ENCODE measurements at regions not wholly inside any gene's neighbourhood (a gene's known extent, or its start where the extent isn't known, plus 50 kb on each side); places are given as distances from the start of the nearest gene placed in this dataset.

DNA sequence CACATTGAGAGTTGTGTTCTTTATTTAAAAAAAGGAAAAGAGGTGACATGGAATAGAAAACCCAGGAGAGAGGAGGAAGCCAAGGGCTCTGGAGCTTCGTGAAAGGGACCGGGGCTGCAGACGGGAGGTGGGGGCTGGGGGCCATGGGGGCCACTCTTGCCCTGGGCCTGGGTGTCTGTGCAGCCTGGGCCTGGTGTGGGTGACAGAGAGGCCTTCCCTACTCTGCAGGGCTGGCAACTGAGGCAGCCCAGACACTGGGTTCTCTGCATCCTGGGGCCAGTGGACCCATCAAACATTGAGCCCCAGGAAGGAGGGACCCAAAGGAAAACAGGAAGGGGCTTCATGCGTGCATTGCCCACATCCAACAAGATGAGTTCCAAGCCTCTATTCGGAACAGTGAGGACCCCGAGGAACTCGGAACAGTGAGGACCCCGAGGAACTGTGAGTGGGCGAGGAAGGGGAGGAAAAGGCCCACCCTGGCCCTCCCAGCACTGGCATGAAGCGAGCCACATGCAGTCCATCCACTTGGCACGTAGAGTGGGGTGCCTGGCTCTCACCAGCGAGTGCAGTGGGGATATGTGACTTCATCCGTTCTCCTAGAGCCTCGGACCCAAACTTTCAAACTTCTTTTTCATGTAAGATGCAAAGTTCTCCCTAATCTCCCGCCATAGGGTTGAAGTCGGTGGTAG, 1121.6 kb downstream of the BRD1 start:
- no peak for DNase-seq

DNA sequence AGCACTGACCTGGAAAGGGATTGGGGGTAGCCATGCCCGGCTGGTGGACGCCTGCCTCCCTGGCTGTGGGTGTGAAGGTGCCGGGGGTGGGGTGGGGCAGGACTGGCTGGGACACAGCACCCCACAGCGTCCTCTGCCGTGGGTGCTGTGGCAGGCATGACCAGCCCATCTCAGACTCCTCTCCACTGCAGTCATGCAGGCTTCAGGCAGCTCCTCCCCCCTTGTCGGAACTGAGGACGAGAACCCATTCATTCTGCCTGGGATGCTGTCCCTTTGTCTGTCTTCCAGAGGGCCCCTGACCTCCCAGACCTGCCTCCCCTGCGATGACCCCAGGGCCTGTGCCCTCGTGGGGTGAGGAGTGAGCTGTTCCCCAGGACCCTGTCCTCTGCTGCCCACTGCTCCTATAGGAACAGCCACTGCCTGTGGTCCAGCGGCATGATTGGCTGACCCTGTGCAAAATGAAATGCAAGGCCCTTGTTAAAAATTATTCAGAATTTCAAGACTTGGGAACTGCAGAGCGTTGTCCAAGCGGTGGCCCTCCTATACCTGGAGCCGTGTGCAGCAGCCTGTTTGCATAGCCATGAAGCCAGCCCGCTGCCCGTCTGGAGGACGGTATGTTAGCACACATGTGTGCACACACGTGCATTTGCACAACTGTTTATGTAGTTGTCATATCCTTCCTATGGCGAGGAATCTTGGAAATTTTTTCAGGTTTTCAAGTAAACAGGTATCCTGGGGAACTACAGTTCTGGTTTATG, 1122.3 kb downstream of the BRD1 start:
- no peak for DNase-seq

DNA sequence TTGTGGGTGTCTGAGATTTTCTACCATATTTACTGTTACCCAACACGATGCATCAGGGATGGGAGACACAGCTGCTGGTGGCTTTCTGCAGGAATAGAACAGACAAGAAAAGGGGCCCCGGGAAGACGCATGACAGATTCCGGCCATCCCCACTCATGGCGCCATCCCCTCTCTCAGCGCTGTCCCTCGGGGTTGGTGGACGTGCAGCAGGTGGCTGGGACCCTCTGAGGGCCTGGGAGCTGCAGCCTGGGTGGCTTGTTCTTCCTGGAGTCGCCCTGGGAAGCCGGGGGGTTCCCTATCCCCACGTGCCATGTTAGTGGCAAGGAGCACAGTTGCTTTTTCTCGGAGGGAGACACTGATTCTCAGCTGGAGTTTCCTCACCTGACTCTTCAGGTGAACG, 1123.3 kb downstream of the BRD1 start:
- DNase-seq = no peak

DNA sequence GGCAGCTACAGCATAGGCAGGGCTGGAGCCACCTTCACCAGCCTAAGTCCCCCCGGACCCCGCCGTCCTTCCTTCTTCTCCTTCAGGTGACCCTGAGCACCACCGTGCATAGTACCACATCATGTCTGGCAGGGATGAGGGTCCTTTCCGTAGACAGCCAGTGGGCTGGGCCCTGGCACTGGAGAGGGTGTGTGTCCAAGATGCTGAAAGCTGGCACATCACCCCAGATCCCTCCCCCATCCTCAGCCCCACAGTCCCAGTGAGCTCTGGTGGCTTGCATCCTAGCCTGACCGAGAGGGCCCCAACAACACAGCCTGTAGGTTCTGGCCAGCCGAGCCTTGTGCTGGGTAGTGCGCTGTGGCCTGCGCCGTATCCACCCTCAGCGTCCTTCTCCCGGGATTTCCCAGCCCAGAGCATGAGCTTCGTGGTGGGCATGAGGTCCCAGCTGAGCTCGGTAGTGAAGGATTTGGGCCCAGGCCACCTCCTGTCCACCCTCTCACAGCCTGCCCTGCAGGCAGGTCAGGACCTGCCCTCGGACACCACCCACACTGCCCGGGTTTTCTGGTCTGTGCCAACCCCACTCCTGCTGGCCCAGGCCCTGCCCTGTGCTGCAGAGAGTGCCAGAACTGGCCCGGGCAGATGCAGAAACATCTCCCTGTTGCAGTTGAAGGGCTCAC, 1124.3 kb downstream of the BRD1 start:
- DNase-seq = no peak

DNA sequence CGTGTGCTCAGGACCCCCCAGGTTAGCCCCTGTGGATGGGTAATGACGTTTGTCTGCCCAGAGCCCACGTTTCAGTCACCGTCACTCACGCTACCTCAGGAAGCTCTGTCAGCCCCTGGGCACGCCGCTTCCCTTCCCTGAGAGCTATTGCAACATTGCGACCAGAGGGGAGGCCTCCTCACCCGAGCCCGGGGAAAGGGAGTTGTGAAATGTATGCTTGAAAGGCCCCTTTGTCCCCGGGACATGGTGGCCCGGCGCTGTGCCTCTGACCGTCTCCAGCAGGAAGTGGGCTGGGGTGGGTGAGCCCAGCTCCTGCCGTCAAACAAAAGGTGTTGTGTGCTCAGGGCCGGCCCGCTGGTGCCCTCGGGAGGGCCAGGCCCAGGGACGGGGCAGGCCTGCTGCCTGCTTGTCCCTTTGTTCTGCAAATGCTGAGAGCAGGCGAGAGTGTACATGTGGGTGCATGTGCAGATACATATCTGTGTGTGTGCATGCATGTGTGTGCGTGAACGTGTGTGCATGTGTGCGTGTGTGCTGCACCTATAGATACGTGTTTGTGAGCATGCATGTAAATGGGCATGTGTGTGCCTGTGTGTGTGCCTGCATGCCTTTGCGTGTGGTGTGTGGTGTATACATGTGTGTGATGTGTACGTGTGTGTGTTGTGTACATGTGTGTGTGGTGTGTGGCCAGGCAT, 1125.0 kb downstream of the BRD1 start:
- DNase-seq = no peak

DNA sequence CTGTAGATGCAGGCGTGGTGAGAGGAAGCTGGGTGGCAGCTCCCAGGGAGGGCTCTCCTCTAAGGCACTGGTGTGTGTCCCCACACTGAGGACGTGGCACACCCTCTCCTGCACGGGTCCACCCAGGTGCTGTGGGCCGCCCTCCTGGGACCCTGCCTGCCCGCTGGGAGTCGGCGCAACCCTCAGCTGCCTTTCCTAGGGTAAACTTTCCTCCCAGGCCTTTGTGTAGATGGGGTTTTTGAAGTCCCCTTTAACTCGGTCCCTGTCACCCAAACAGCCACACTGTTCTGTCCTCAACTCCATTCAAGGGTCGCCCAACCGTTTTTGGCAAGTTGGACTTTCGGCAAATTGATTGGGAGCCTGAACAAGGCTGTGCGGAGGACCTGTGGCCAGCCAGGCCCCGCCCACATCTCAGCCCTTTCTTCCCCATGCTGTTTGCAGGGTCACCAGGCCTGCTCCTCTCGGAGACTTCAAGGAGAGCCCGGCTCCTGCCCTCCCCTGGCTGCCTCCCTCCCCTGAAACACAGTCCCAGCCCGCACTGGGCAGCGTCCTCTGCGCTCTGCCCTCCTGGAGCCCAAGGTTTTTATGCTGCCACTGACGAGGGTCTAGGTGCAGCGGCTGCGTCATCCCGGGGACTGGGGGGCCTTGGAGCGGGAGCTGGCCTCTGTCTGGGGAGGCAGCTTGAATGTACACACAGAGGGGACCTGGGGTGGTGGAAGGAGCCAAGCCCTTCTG, 1126.2 kb downstream of the BRD1 start:
- DNase-seq = no peak

DNA sequence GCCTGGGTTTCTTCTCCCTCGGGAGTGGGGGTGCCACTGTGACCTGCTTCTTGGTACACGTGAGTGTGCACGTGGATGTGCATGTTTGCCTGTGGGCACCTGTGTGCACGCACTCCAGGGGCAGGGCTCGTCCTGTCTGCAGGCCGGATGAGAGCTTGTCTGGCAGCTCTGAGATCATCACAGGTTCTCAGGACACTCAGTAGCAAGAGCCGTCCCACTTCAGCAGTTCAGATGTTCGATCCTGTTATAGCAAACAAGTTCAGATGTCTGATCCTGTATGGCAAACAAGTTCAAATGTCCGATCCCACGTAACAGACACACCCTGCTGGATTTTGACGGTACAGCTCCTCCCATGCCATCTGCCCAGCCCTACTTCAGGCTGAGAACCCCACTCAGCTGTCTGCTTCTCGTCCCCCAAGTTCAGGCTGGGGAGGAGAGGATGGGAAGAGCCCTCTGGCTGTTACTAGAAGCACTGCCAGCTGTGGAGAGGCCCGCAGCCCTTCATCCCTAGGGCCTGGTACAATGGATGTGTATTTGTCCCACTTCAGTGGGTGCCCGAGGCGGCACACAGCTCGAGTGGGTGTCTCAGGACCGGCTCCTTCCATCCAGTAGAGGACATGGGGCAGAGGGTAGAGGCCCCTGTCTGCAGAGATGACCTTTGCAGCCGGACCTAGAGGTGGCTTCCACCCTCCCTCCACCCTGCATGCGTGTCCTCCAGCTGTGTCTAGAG, 1126.9 kb downstream of the BRD1 start:
- DNase-seq = no peak

DNA sequence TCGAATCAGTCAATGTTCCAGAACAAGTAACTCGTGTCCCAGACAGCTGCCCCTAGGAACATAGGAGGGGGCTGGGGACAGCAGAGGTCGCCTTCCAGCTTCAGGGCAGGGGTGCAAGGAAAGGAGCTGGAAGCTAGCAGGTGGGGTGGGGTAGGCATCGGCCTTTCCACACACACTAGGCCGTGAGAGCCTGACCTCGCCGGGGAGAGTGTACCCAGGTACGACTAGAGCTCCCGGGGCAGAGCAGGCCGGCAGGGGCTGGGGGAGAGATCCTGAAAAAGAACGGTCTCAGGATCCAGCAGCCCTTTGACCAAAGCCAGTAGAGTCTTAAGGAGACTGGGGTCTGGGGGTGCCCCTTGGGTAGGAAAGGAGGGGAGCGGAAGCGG, 1127.5 kb downstream of the BRD1 start:
- DNase-seq = no peak

DNA sequence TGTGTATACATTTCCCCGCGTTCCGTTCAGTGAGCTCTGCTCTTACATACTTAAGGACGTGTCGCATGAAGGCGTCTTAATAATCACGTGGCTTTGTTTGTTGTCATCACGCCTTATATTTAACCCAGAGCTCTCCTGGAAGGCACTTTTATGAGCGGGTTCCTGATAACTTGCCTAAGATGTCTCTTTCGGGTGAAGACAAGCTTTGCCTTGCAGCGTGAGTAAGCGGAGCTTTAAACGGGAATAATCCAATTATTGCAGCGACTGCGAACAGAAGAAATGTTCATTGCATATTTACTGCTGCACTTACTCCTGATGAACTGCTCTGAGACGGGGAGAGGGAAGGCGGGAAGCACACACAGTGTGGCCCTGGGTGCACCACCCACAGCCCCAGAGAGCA, 1128.2 kb downstream of the BRD1 start:
- DNase-seq = no peak

DNA sequence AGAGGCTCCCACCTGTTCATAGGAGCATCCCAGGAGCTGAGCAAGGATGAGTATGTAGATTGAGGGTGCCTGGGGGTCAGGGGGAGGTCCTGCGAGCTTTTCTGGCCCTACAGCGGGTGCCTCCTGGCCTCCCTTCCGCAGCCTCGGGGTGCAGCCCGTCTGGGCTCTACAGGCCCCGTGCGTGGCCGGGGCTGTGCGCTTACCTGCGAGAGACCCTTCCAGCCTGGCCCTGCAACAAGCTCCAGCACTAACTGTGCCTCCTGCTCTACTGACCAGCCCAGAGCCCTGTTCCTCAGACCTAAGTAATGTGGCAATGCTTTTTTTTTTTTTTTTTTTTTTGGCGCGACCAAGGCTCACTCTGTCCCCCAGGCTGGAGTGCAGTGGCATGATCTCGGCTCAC, 1129.1 kb downstream of the BRD1 start:
- no peak for DNase-seq

DNA sequence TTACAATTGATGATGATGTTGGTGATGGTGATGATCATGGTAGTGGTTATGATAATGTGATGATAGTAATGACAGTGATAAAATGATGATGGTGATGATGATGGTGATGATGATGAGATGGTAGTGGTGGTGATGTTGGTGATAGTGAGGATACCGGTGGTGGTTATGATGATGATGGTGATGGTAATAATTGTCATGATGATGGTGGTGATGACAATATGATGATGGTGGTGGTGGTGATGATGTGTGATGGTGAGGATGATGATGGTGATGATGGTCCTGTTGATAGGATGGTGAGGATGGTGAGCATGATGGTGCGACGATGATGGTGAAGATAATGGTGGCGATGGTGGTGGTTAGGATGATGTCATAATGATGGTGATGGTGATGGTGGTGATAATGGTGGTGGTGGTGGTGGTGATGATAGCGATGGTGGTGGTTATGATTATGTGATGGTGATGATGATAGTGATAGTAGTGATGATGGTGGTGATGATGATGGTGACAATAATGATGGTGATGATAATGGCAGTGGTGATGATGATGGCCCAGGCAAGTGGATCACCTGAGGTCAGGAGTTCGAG, 1129.9 kb downstream of the BRD1 start:
- no peak for DNase-seq

DNA sequence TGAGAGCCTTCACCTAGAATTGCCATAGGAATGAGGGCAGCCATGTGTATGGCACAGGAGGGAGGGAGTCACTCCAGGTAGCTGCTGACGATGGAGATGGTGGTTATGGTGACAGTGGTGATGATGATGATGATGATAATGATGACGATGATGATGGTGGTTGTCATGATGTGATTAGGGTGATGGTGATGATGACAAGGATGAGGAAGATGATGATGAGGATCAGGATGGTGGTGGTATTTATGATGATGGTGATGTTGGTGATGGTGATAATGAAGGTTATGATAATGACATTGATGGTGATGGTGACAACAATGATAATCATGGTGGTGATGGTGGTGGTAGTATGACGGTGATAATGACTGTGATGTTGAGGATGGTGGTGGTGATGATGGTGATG, 1130.5 kb downstream of the BRD1 start:
- DNase-seq = no peak

DNA sequence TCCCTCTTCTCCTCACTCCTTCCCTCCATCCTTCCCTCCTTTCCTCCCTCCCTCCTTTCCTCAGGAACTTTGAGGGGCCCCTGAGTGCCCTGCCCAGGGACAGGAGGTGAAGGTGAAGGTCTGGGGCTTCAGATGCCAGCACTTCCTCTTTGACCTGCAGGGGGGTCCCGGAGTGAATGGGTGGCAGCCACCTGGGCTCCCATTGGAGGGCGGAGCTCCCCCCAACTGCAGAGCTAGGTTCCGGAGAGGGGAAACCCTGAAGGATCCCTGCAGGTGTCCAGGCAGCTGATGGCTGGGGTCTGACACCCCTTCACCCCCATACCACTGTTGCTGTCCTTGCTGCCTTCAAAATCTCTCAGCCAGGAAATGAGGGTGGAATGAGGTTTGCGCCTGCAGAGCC, 1131.3 kb downstream of the BRD1 start:
- no peak for DNase-seq

DNA sequence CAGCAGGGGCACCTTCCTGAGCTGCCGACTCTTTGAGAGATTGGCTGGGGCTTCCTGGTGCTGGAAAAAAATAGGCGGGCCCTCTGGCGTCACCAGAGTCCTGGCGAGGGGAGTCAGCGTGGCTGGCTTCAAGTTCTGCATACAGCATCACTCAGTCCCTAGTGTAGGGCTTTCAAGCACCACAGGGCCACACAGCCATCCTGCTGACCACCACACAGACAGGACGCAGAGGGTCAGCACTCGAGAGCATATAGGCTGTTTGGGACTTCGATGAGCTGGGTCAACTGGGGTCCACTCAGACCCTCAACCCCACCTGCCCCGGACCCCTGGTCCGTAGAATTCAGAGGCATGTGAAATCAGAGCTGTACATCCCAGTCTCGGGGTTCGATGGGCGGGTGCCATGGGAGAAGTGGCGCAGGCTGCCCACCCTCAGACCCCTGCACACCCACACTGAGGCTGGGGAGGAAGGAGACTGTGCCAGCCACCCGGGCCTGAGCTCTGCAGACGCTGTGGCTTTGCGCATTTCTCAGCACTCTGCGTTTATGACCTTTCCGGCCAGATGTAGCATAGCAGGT, 1131.9 kb downstream of the BRD1 start:
- no peak for DNase-seq

DNA sequence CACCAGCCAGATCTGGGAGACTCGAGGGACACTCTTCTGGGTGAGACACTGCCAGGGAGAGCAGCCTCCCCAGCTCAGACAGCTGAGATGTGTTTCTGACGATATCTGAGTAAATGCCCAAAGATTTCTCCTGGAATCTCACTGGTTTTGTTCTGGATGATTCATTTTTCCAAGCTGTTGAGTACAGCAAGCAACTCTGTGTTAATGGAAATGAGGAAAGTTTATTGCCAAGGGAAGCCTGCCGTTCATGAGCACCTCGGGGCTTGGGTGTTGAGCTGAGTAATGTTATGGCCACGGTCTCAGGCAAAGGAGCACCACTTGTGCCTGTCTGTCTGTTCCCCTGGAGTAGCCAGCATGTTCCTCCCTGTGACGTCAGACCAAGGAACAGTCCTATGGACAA, 1132.4 kb downstream of the BRD1 start:
- DNase-seq = no peak

DNA sequence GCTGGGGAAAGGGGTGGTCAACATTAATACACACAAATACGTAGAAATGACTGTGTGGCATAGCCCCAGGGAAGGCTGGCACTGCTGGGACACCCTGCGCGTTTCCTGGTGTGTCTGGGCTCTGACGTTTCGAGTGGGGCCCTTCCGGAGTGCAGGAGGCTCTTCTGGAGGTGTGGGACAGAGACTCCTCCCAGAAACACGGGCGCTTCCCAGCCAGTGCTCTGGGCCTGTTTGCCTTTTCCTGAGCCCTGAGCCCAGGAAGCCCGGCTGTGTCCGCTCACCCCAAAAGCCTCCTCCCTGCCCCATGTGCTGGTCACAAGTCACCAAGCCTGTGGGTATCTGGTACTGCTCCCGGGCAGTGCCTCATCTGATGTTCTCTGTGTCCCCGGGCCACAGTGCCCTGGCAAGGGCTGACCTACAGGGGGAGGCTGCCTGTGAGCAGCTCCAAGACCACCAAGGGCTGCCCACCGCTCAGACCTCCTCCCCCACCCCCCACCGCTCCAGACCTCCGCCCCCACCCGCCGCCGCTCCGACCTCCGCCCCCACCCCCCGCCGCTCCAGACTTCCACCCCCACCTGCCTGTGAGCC, 1133.3 kb downstream of the BRD1 start:
- no peak for DNase-seq

DNA sequence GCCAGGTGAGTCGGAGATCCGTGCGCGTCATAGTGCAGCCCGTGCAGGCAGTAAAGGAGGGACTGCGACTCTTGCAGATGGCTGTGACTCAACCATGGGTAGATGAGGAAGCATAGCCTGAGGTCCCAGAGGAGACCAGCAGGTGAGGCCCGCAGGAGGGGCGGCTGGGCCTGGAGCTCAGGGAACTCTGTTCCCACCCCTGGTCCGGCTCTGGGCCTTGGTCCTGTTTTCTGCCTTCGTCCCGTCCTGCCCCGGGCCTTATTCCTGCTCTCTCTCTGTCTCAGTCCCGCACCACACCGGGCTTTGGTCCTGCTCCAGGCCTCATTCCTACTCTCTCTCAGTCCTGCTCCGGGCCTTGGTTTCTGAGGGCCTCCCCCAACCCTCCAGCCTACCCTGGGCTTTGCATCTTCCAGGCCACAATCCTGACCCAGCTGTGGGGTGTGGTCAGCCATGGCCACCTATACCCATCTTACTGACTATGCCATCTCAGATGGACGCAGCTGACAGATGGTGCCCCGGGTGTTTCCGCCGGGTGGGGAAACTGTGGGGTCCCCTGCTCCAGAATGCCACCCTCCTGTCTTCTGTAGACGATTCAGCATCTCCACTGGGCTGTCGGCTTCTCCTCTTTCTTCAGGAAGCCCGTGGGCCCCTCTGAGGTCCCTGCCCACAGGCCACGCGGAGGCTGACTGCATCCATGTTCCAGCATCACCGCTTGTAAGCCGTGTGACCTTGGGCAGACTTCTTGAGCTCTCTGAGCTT, 1134.1 kb downstream of the BRD1 start:
- DNase-seq = no peak

DNA sequence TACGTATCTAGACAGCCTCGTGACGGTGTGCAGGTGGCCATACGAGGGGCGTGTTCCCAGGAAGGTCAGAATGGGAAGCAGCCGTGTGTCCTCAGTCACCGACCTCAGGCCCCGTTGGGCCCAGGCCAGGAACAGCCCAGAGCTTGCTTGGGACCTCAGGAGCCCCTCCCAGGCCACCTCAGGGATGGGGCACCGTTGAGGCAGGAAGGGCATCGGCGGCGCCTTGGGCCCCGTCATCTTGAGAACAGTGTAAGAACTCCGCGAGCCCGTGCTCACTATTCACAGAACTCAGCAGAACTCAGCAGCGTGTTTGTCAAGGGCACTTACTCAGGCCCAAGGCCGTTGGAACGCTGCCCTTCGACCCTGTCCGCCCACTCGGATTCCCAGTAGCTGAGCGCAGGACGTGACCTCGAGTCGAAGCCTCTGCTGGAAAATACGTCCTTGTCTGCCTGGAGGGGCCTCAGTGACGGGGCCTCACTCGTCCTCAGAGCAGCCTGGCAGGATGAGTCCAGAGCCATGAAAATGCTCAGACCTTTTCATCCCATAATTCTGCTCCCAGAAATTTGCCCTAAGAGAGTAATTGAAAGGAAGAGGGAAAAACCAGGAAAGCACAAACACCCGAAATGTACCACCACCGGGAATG, 1134.8 kb downstream of the BRD1 start:
- no peak for DNase-seq

DNA sequence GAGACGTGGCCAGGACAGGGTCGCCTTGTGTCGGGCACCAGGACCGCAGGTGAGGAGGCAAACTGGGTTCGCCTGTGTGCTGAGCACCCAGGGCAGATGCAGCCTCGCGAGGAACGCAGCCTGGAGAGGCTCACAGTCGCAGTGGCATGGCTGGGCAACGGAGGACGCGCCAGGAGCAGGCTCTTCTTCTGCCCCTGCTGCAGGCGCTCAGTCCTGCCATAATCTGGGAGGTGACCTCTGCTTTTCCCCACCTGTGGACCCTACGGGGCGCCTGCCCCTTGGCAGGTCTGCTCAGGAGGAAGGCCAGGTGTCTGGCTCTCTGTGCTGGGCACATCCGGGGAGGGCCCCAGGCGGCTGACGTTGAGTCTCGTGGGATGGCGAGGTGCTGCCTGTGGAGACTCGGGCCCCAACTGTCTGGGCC, 1136.2 kb downstream of the BRD1 start:
- no peak for DNase-seq
